HUES6 (cell line): ENCODE measurements at regions not wholly inside any gene's neighbourhood (a gene's known extent, or its start where the extent isn't known, plus 50 kb on each side); places are given as distances from the start of the nearest gene placed in this dataset.

Experiments used
- H3K27ac ChIP-seq: 2 replicates; pipeline ENCODE4 v1.7.0; 2013; ENCODE audit warnings: low read depth, mild to moderate bottlenecking, low read length, inconsistent platforms
- H3K27me3 ChIP-seq: 2 replicates; pipeline ENCODE4 v1.6.1; 2013; ENCODE audit warnings: low read length; ENCODE audit not compliant: control insufficient read depth, insufficient read depth
- H3K36me3 ChIP-seq: 2 replicates; pipeline ENCODE4 v1.6.1; 2013; ENCODE audit warnings: low read length; ENCODE audit not compliant: control insufficient read depth, insufficient read depth
- H3K4me1 ChIP-seq: 2 replicates; pipeline ENCODE4 v1.6.1; 2013; ENCODE audit warnings: low read length; ENCODE audit not compliant: control insufficient read depth, insufficient read depth
- H3K4me3 ChIP-seq: 2 replicates; pipeline ENCODE4 v1.5.1; 2013; ENCODE audit warnings: low read depth, low read length
- H3K9ac ChIP-seq: one replicate; pipeline ENCODE4 v1.6.1; 2013; ENCODE audit warnings: mild to moderate bottlenecking, low read length
- H3K9me3 ChIP-seq: 2 replicates; pipeline ENCODE4 v1.6.1; 2013; ENCODE audit warnings: low read depth, low read length; ENCODE audit not compliant: control insufficient read depth, insufficient read depth

- Histone ChIP-seq H3K27me3 (no peaks in the 10 kb centered on the region), H3K4me1 (no peaks in the 10 kb centered on the region), H3K9ac (no peak overlapping the region), H3K36me3 (no peaks in the 10 kb centered on the region), H3K9me3 (no peaks in the 10 kb centered on the region), H3K27ac (no peak overlapping the region), H3K4me3 (no peak overlapping the region)
Measured at GRCh38 chr5:37996918-37997317, 157.1 kb upstream of the GDNF start.

- Histone ChIP-seq H3K27ac (no peak overlapping the region), H3K4me1 (no peaks in the 10 kb centered on the region; the same call in 1 of the 2 replicates), H3K36me3 (no peaks in the 10 kb centered on the region), H3K9ac (no peak overlapping the region), H3K9me3 (no peaks in the 10 kb centered on the region), H3K4me3 (no peak overlapping the region), H3K27me3 (no peaks in the 10 kb centered on the region)
Measured at GRCh38 chr5:37994729-37995128, 154.9 kb upstream of the GDNF start.

GRCh38 chr5:37991301-37992299, 151.8 kb upstream of the GDNF start:
- Histone ChIP-seq H3K27me3 (no peaks in the 10 kb centered on the region), H3K9ac (no peak overlapping the region), H3K9me3 (no peaks in the 10 kb centered on the region), H3K27ac (no peak overlapping the region), H3K4me3 (no peak overlapping the region), H3K4me1 (no peaks in the 10 kb centered on the region; the same call in 1 of the 2 replicates), H3K36me3 (no peaks in the 10 kb centered on the region)

DNA sequence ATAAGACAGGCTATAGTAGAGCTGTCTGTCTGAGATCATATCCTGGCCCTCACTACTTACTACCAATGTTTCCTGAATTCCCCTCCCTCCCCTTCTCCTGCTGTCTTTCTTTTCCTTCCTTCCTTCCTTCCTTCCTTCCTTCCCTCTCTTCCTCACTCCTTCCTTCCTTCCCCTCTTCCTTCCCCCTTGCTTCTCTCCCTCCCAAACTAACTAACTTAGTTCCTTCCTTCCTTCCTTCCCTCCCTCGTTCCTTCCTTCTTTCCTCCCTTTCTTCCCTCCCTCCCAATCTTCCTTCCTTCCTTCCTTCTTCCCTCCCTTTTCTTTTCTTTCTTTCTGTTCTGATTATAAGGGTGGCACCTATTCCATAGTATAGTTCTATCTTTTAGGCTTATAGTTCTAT, 150.0 kb upstream of the GDNF start:
- H3K4me1 ChIP-seq: no peaks in the 10 kb centered on the region; the same call in 1 of the 2 replicates

GRCh38 chr5:37988454-37989046, 148.7 kb upstream of the GDNF start:
- Histone ChIP-seq H3K9ac (no peak overlapping the region), H3K4me1 (no peaks in the 10 kb centered on the region; the same call in 1 of the 2 replicates), H3K36me3 (no peaks in the 10 kb centered on the region), H3K4me3 (no peak overlapping the region), H3K27me3 (no peaks in the 10 kb centered on the region), H3K27ac (no peak overlapping the region), H3K9me3 (no peaks in the 10 kb centered on the region)

More for the DNA sequence above, 150.0 kb upstream of the GDNF start:
- Histone ChIP-seq H3K4me3 (no peak overlapping the region), H3K27me3 (no peaks in the 10 kb centered on the region), H3K36me3 (no peaks in the 10 kb centered on the region), H3K9ac (no peak overlapping the region), H3K9me3 (no peaks in the 10 kb centered on the region), H3K27ac (no peak overlapping the region)

DNA sequence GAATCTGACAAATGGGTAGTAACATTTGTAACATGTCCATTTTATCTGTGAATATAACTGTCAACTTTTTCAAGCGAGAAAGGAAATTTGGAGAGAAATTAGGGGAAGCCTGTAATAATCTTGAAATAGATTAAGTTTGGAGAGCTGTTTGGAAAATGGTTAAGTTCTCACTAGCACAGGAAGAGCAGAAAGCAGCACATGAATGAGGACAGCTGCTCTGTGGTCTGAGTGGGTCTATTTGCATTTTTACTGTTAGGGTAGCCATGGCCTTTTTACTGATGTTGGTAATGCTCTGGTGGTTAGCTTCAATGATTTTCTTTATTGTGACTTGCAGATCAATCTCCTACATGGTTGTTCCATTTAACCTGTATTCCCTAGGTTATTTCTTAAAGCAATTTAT, 144.5 kb upstream of the GDNF start:
- Histone ChIP-seq H3K27ac (no peak overlapping the region), H3K4me1 (no peaks in the 10 kb centered on the region), H3K9ac (no peak overlapping the region), H3K9me3 (peaks cover 9% of the 10 kb centered on the region), H3K4me3 (no peak overlapping the region), H3K36me3 (no peaks in the 10 kb centered on the region), H3K27me3 (no peaks in the 10 kb centered on the region)

GRCh38 chr5:37983463-37983862, 143.6 kb upstream of the GDNF start:
- H3K9me3 ChIP-seq: peaks cover 9% of the 10 kb centered on the region
- H3K9ac ChIP-seq: no peak overlapping the region
- no peaks in the 10 kb centered on the region for H3K27me3 ChIP-seq
- no peak overlapping the region for H3K27ac ChIP-seq
- H3K4me1 ChIP-seq: no peaks in the 10 kb centered on the region
- no peak overlapping the region for H3K4me3 ChIP-seq
- no peaks in the 10 kb centered on the region for H3K36me3 ChIP-seq

DNA sequence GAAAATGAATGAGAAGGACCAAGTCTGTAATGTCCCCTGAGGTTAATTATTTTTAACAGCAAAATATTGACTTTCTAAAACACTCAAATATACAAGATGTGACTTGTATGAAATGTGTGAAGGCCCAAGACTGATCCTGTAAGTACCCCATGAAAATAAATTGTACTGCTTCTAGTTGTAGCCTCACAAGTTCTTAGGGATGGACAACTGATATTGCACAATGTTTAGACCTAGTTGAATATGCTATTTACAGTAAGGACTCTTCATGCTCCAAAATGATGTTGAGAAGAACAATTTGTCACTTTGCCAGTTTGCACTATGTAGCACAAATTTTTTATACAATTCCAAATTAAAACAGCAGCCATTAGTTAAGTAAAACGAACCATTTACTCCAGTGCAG, 139.7 kb upstream of the GDNF start:
- H3K27ac ChIP-seq: no peak overlapping the region
- no peak overlapping the region for H3K9ac ChIP-seq
- H3K27me3 ChIP-seq: no peaks in the 10 kb centered on the region
- peaks cover 9% of the 10 kb centered on the region for H3K9me3 ChIP-seq
- no peaks in the 10 kb centered on the region for H3K4me1 ChIP-seq
- H3K4me3 ChIP-seq: no peak overlapping the region
- no peaks in the 10 kb centered on the region for H3K36me3 ChIP-seq

- Histone ChIP-seq H3K27ac (no peak overlapping the region), H3K4me3 (no peak overlapping the region), H3K4me1 (no peaks in the 10 kb centered on the region), H3K9ac (no peak overlapping the region), H3K9me3 (peaks cover 3% of the 10 kb centered on the region; the same call in 1 of the 2 replicates), H3K36me3 (no peaks in the 10 kb centered on the region), H3K27me3 (no peaks in the 10 kb centered on the region)
Measured at GRCh38 chr5:37975531-37975930, 135.7 kb upstream of the GDNF start.

- H3K4me3 ChIP-seq: no peak overlapping the region
- no peak overlapping the region for H3K27ac ChIP-seq
- no peaks in the 10 kb centered on the region for H3K9me3 ChIP-seq
- H3K27me3 ChIP-seq: no peaks in the 10 kb centered on the region
- no peak overlapping the region for H3K9ac ChIP-seq
- no peaks in the 10 kb centered on the region for H3K4me1 ChIP-seq
- no peaks in the 10 kb centered on the region for H3K36me3 ChIP-seq
Measured at GRCh38 chr5:37971483-37972024, 131.7 kb upstream of the GDNF start.

DNA sequence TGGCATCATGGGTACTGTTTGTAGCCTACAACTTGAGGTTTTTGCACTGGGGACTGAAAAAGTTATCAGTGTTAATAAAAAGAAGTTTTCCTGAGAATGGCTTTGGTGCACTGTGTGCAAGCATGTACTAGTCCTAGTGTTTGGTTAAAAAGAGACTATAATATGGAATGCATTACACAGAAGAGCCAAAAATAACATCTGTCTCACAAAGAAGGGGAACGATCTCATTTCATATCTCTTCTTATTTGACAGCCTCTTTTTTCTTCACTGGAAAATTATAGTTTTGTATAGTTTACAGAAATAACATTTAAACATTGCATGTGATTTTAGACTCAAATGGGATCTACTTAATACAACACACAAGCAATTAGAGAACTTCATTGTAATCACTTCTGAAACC, 127.0 kb upstream of the GDNF start:
- H3K4me3 ChIP-seq: no peak overlapping the region
- no peaks in the 10 kb centered on the region for H3K9me3 ChIP-seq
- no peaks in the 10 kb centered on the region for H3K27me3 ChIP-seq
- no peak overlapping the region for H3K9ac ChIP-seq
- no peak overlapping the region for H3K27ac ChIP-seq
- H3K36me3 ChIP-seq: no peaks in the 10 kb centered on the region
- H3K4me1 ChIP-seq: no peaks in the 10 kb centered on the region
